H1 (cell line): ENCODE measurements at regions not wholly inside any gene's neighbourhood (a gene's known extent, or its start where the extent isn't known, plus 50 kb on each side); places are given as distances from the start of the nearest gene placed in this dataset.

Experiments used
- JUN ChIP-seq: IDR thresholded peaks from 2 replicates; pipeline ENCODE4 v1.6.1; 2011; ENCODE audit warnings: low read depth, mild to moderate bottlenecking, improper control_type of control experiment, low read length
- POLR2A ChIP-seq, 2 experiments: IDR thresholded peaks; 1 replicate in 1 of 2; 2 replicates in 1 of 2; pipeline ENCODE4 v1.6.1; 2011; ENCODE audit warnings: low read depth in 2 of 2, low read length in 2 of 2, mild to moderate bottlenecking in 2 of 2; ENCODE audit errors: control extremely low read depth in 1 of 2
- POU5F1 ChIP-seq: IDR thresholded peaks from 2 replicates; pipeline ENCODE4 v1.6.1; 2011; ENCODE audit warnings: low read depth, mild to moderate bottlenecking, low read length, moderate library complexity
- SP4 ChIP-seq: IDR thresholded peaks from 2 replicates; pipeline ENCODE4 v1.6.1; 2012; ENCODE audit warnings: low read length, inconsistent platforms
- TBP ChIP-seq: IDR thresholded peaks from 2 replicates; pipeline ENCODE4 v1.6.1; 2011; ENCODE audit warnings: low read depth, low read length, improper control_type of control experiment
- TF ChIP-seq, protein P1 (sequence below): fragments of 300-600 bp; sonication (generic); IDR thresholded peaks from 2 replicates; pipeline ENCODE4 v1.7.1; 2012; ENCODE audit warnings: low read length, moderate library complexity, mild to moderate bottlenecking, inconsistent platforms; ENCODE audit not compliant: insufficient replicate concordance
- TF ChIP-seq, protein P2 (sequence below): IDR thresholded peaks from 2 replicates; pipeline ENCODE4 v1.6.1; 2012; ENCODE audit warnings: low read length, inconsistent platforms

DNA sequence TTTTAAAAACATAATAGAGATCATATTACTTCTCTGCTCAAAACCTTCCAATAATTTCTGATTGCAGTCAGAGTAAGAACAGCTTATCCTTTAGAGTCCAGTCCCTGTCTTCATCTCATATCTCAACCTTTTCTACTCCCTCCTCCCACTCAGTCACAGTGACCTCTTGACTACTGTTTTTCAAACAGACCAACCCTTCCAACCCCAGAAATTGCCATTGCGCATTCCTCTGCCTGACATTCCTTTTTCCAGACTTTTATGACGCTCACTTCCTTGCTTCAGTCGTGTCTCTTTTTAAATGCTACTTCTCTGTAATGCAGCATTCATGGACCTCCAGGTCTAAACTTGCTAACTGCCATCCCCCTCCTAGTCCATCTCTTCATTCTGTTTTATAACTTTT, 800.5 kb downstream of the BRINP1 start (continued):
- TF ChIP-seq, protein P1, sequence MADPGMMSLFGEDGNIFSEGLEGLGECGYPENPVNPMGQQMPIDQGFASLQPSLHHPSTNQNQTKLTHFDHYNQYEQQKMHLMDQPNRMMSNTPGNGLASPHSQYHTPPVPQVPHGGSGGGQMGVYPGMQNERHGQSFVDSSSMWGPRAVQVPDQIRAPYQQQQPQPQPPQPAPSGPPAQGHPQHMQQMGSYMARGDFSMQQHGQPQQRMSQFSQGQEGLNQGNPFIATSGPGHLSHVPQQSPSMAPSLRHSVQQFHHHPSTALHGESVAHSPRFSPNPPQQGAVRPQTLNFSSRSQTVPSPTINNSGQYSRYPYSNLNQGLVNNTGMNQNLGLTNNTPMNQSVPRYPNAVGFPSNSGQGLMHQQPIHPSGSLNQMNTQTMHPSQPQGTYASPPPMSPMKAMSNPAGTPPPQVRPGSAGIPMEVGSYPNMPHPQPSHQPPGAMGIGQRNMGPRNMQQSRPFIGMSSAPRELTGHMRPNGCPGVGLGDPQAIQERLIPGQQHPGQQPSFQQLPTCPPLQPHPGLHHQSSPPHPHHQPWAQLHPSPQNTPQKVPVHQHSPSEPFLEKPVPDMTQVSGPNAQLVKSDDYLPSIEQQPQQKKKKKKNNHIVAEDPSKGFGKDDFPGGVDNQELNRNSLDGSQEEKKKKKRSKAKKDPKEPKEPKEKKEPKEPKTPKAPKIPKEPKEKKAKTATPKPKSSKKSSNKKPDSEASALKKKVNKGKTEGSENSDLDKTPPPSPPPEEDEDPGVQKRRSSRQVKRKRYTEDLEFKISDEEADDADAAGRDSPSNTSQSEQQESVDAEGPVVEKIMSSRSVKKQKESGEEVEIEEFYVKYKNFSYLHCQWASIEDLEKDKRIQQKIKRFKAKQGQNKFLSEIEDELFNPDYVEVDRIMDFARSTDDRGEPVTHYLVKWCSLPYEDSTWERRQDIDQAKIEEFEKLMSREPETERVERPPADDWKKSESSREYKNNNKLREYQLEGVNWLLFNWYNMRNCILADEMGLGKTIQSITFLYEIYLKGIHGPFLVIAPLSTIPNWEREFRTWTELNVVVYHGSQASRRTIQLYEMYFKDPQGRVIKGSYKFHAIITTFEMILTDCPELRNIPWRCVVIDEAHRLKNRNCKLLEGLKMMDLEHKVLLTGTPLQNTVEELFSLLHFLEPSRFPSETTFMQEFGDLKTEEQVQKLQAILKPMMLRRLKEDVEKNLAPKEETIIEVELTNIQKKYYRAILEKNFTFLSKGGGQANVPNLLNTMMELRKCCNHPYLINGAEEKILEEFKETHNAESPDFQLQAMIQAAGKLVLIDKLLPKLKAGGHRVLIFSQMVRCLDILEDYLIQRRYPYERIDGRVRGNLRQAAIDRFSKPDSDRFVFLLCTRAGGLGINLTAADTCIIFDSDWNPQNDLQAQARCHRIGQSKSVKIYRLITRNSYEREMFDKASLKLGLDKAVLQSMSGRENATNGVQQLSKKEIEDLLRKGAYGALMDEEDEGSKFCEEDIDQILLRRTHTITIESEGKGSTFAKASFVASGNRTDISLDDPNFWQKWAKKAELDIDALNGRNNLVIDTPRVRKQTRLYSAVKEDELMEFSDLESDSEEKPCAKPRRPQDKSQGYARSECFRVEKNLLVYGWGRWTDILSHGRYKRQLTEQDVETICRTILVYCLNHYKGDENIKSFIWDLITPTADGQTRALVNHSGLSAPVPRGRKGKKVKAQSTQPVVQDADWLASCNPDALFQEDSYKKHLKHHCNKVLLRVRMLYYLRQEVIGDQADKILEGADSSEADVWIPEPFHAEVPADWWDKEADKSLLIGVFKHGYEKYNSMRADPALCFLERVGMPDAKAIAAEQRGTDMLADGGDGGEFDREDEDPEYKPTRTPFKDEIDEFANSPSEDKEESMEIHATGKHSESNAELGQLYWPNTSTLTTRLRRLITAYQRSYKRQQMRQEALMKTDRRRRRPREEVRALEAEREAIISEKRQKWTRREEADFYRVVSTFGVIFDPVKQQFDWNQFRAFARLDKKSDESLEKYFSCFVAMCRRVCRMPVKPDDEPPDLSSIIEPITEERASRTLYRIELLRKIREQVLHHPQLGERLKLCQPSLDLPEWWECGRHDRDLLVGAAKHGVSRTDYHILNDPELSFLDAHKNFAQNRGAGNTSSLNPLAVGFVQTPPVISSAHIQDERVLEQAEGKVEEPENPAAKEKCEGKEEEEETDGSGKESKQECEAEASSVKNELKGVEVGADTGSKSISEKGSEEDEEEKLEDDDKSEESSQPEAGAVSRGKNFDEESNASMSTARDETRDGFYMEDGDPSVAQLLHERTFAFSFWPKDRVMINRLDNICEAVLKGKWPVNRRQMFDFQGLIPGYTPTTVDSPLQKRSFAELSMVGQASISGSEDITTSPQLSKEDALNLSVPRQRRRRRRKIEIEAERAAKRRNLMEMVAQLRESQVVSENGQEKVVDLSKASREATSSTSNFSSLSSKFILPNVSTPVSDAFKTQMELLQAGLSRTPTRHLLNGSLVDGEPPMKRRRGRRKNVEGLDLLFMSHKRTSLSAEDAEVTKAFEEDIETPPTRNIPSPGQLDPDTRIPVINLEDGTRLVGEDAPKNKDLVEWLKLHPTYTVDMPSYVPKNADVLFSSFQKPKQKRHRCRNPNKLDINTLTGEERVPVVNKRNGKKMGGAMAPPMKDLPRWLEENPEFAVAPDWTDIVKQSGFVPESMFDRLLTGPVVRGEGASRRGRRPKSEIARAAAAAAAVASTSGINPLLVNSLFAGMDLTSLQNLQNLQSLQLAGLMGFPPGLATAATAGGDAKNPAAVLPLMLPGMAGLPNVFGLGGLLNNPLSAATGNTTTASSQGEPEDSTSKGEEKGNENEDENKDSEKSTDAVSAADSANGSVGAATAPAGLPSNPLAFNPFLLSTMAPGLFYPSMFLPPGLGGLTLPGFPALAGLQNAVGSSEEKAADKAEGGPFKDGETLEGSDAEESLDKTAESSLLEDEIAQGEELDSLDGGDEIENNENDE: no peak
- TF ChIP-seq SP4 (no peak), TBP (no peak), JUN (no peak), POU5F1 (no peak), POLR2A (IDR thresholded peaks at IDR 0.05; ENCODE audit: control extremely low read depth in 1 of 2, low read depth in 2 of 2, low read length in 2 of 2) (no peak)
- TF ChIP-seq, protein P2, sequence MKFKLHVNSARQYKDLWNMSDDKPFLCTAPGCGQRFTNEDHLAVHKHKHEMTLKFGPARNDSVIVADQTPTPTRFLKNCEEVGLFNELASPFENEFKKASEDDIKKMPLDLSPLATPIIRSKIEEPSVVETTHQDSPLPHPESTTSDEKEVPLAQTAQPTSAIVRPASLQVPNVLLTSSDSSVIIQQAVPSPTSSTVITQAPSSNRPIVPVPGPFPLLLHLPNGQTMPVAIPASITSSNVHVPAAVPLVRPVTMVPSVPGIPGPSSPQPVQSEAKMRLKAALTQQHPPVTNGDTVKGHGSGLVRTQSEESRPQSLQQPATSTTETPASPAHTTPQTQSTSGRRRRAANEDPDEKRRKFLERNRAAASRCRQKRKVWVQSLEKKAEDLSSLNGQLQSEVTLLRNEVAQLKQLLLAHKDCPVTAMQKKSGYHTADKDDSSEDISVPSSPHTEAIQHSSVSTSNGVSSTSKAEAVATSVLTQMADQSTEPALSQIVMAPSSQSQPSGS: no peak
- TF ChIP-seq, all 59 proteins: peak for 0
